Activated T-cell treated with anti-CD3 and anti-CD28 coated beads for 48 hours (primary cell): ENCODE measurements at regions not wholly inside any gene's neighbourhood (a gene's known extent, or its start where the extent isn't known, plus 50 kb on each side); places are given as distances from the start of the nearest gene placed in this dataset.
"Not testable (repeated sequence)": the region's sequence is repeated elsewhere in the genome, so short reads cannot be mapped to it uniquely, and the experiment has no call there.

Source experiments
- DNase-seq: peaks from one replicate; pipeline ENCODE4 v3.0.0-alpha.2; 2020; ENCODE audit warnings: low read depth

- no peak for DNase-seq
Measured at GRCh38 chr12:63508543-63508942, 159.8 kb downstream of the DPY19L2 start.

- no peak for DNase-seq
Measured at GRCh38 chr12:63499567-63499966, 168.7 kb downstream of the DPY19L2 start.

DNA sequence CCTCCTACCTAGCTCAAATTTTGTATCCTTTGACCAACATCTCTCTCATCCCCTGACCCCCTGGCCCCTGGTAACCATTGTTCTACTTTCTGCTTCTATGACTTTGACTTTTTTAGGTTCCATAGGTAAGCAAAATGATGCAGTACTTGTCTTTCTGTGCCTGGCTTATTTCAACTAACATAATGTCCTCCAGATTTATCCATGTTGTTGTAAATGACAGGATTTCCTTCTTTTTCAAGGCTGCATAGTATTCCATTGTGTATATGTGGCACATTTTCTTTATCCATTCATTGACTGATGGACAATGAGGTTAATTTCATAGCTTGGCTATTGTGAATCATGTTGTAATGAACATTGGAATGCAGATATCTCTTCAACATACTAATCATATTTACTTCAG, 170.1 kb downstream of the DPY19L2 start:
- no peak for DNase-seq

- DNase-seq, result no peak
Measured at GRCh38 chr12:63496654-63497053, 171.6 kb downstream of the DPY19L2 start.

DNA sequence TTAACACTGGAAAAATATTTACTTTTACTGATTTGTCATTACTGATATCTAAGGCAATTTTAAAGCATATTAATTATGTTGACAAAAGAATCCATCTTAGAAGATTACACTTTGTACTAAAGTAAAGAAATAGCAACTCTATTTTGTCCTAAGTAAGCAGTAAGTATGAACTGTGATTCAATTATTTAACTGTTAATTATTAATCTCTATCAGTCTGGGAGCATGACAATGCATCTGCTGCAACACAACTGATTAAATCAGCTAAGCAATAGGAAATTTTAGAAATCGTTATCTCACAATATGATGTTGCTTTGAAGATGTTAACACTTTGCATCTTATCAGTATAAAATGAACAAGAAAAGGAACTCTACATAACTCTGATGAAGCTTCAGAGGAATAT, 172.3 kb downstream of the DPY19L2 start:
- no peak for DNase-seq

- DNase-seq, result not testable (repeated sequence)
Measured at GRCh38 chr12:63493357-63493756, 174.9 kb downstream of the DPY19L2 start.

DNA sequence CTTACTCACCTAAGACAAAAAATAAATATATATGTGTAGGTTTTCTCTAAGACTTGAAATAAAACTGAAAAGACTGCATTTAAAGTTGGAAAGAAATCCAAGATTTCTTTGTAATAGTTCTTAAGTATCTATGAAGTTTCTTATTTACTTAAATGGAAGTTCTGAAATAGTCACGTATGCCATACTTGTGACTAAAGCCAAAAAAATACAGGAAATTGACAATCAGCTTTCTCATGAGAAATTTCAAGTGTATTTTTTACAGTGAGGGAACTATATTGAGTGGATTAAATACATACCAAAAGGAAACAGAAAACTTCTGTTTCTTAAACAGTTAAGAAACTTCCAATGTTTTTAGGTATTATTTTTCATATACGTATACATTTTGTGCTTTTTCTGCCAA, 188.1 kb downstream of the DPY19L2 start:
- no peak for DNase-seq

DNA sequence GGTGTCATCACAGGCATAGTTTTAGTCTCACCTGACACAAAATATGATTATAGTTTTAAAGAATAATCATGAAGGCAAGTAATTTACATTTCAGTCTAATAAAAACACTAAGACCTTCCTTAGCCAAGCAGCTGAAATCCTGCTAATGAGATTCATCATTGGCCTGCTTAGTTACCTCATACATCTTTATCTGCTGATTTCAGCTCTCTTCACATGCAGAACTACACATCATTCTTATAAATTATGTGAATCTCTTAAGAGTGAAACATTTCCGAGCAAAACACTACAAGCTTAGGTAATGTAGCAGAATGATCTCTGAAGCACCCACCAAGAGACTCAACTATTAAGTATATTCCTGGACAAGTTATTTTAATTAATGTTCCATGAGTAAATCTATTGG, 198.1 kb downstream of the DPY19L2 start:
- no peak for DNase-seq

GRCh38 chr12:63467951-63468350, 200.3 kb downstream of the DPY19L2 start:
- no peak for DNase-seq

- DNase-seq, result no peak
Measured at GRCh38 chr12:63457857-63458256, 210.4 kb downstream of the DPY19L2 start.

DNA sequence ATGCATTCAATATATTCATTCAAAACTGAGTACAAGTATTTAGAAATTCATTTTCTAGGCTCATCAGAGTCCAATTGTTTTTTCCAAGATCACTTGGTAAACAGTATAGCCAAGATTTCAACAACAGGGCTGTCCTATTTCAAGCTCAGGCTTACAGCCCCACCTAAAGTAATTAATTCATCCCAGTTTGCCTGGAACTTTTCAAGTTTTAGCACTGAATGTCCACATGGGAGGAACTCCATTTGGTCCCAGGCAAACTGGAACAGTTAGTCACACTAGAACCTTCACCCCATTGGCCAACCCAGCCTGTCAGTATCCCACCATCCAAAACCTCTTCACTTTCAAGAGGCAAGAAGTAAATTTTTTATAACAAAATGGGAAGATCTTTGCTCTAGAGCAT, 210.9 kb downstream of the DPY19L2 start:
- no peak for DNase-seq

- no peak for DNase-seq
Measured at GRCh38 chr12:63450816-63451215, 217.5 kb downstream of the DPY19L2 start.

GRCh38 chr12:63450334-63450733, 218.0 kb downstream of the DPY19L2 start:
- DNase-seq, result no peak

- DNase-seq, result no peak
Measured at GRCh38 chr12:63445224-63445880, 222.9 kb downstream of the DPY19L2 start.

DNA sequence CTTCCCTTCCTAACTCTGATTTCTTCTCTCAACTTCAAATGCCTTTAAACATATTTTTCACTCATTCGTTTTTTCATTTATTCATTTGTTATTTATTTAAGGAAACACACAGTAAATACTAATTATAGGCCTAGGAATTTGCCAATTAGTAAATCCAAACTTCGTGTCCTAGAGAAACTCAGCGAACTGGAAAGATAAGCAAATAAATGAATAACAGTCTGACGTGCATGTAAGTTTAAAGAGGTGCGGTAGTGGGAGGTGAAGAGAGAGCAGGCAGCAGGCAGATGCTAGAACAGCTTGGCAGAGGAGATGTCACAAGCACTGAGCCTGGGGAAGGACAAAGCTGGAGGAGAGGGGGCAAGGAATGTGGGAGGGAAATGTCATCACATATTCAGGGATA, 228.2 kb downstream of the DPY19L2 start:
- DNase-seq, result no peak

DNA sequence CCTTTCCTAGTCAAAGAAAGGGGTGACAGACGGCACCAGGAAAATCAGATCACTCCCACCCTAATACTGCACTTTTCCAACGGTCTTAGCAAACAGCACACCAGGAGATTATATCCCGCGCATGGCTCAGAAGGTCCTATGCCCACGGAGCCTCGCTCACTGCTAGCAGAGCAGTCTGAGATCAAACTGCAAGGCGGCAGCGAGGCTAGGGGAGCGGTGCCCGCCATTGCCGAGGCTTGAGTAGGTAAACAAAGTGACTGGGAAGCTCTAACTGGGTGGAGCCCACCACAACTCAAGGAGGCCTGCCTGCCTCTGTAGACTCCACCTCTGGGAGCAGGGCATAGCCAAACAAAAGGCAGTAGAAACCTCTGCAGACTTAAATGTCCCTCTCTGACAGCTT, 233.9 kb downstream of the DPY19L2 start:
- not testable (repeated sequence) for DNase-seq

- not testable (repeated sequence) for DNase-seq
Measured at GRCh38 chr12:63427969-63428368, 240.3 kb downstream of the DPY19L2 start.

GRCh38 chr12:63427029-63427428, 241.3 kb downstream of the DPY19L2 start:
- not testable (repeated sequence) for DNase-seq

DNA sequence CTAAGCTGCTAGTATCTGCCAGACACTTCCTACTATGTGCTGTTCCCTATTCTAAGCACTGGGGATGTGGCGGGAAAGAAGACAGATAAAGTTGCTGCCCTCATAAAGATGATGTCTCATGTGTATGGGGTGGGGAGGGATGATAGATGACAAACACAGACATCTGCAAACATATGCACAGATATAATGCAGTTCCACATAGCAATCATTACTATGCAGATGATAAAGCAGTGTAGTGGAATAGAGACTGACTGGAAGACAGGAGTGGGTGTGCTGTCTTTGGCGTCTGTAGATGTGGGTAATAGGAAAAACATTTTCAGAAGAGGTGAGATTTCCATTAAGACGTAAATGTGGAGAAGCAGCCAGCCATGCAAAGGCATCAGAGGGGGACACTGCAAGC, 243.6 kb downstream of the DPY19L2 start:
- DNase-seq, result no peak

GRCh38 chr12:63423839-63424238, 244.5 kb downstream of the DPY19L2 start:
- no peak for DNase-seq

DNA sequence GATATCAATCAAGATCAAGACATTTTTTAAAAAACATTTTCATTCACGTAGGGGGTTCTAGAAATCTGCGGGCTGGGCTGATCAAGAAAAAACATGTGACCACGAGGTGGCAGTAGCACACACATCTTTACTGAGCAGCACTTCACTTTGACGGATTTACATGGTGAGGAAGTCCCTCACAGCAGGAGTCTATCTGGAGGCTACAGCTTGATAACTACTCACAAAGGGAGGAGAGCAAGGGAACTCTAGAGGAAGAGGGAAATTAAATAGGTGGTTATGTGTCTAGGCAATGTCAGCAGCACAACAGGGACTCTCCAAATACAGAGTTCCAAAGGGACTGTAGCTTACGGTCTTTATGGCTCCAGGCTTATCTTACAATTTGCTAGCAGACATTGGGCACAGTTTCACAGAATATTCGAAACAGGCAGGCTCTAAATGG, 248.1 kb downstream of the DPY19L2 start:
- DNase-seq, result no peak

GRCh38 chr12:63419154-63419553, 249.1 kb downstream of the DPY19L2 start:
- DNase-seq, result no peak

GRCh38 chr12:63416788-63417187, 251.5 kb downstream of the DPY19L2 start:
- DNase-seq, result no peak

DNA sequence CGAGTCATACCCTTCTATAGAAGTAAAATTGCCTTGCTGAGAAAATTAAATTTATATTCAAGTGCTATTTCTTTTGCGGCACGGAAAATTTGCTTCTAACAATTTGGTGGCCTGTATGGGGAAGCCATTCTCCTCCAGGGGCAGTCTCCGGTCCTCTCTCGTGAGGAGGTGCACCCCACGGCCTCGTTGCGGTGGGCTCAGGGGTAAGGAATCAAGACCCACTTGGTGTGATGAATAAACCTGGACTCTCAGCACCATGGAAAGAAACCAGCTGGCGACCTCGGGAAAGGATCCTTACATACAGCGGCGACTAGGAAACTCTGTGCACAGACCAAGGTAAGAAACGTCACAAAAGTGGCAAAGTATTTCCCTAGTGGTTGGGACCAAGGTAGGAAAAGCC, 252.9 kb downstream of the DPY19L2 start:
- DNase-seq, result no peak
